ENCODE measurements at regions not wholly inside any gene's neighbourhood (a gene's known extent, or its start where the extent isn't known, plus 50 kb on each side); places are given as distances from the start of the nearest gene placed in this dataset.
A peak's percentile ranks its signal among the peaks of the same experiment; 100 is the strongest.

GRCh38 chr1:54459140-54459539, 52.9 kb upstream of the SSBP3 start:
- H2AFZ ChIP-seq (ENCODE audit: low read depth, low read length): no peak overlapping the region
- no peak overlapping the region; a peak in 1 of 4 replicates for H3K9ac ChIP-seq (ENCODE audit: insufficient read depth in 1 of 2, low read depth in 2 of 2, low read length in 2 of 2)
- BruUV-seq (replicated peaks): no TSS peak
- ChIA-PET CTCF (ENCODE audit: low intra/inter-chr PET ratio) (no interaction called here), POLR2A (no interaction called here)
- no peak overlapping the region for H3K4me2 ChIP-seq (ENCODE audit: insufficient read depth, low read length)
- no peaks in the 10 kb centered on the region for H3K27me3 ChIP-seq (ENCODE audit: control insufficient read depth in 2 of 2, insufficient read depth in 2 of 2, low read length in 2 of 2)
- no peaks in the 10 kb centered on the region for H3K9me3 ChIP-seq (replicated peaks; ENCODE audit: control insufficient read depth, insufficient read depth, low read depth, low read length)
- no peaks in the 10 kb centered on the region for H4K20me1 ChIP-seq (replicated peaks; ENCODE audit: control insufficient read depth, insufficient read depth, low read length)
- in situ Hi-C loops (cut with MboI) (no loop called here), intact Hi-C loops (cut with micrococcal nuclease) (no loop called here)
- H3K9me1 ChIP-seq (ENCODE audit: control insufficient read depth, insufficient read depth, low read length): no peaks in the 10 kb centered on the region
- ATAC-seq (peak; percentile 5; the same call in 1 of the 3 replicates), FAIRE-seq (peak; percentile 54), DNase-seq (ENCODE audit: extremely low read depth in 1 of 4, low spot score in 3 of 4) (no peak)
- peaks cover 31% of the 10 kb centered on the region in 2 experiments for H3K4me1 ChIP-seq (replicated peaks in 1 of 2; ENCODE audit: control insufficient read depth in 2 of 2, insufficient read depth in 2 of 2, low read length in 2 of 2)
- H3K27ac ChIP-seq (ENCODE audit: extremely low read depth, low read depth, low read length): no peak overlapping the region
- no peaks in the 10 kb centered on the region for H3K79me2 ChIP-seq (ENCODE audit: control insufficient read depth, insufficient read depth, low read length)
- H3K4me3 ChIP-seq: no peak overlapping the region
- no peaks in the 10 kb centered on the region for H3K36me3 ChIP-seq (ENCODE audit: control insufficient read depth, insufficient read depth, low read length)
- 0 out of 4 replicates have a peak, but pooled peaks of 1 of the 2 experiments have one; percentile 39 for TF ChIP-seq ETV6 (IDR thresholded peaks at IDR 0.05; ENCODE audit: borderline replicate concordance in 1 of 2, low read depth in 2 of 2, low read length in 1 of 2)
- TF ChIP-seq ETV6 (CRISPR knock-in tag; IDR thresholded peaks at IDR 0.05; ENCODE audit: borderline replicate concordance): no peak
- TF ChIP-seq HDGF (IDR thresholded peaks at IDR 0.05): 0 out of 2 replicates have a peak, but pooled peaks have one; percentile 35
- TF ChIP-seq HLTF (IDR thresholded peaks at IDR 0.05): no peak
- no peak for TF ChIP-seq ZNF134 (CRISPR knock-in tag; conservative IDR thresholded peaks at IDR 0.05)
- no peak for TF ChIP-seq ZBTB34 (CRISPR knock-in tag; IDR thresholded peaks at IDR 0.05)
- peak; percentile 94 for TF ChIP-seq ZNF263 (CRISPR knock-in tag; IDR thresholded peaks at IDR 0.05; ENCODE audit: borderline replicate concordance)
- no peak for TF ChIP-seq HNRNPH1 (optimal IDR thresholded peaks at IDR 0.05; ENCODE audit: low read depth, low read length)
- peak; percentile 27; the same call in 1 of the 2 replicates for TF ChIP-seq ZNF512 (tag; IDR thresholded peaks at IDR 0.05)
- TF ChIP-seq ZBTB40 (IDR thresholded peaks at IDR 0.05): 0 out of 2 replicates have a peak, but pooled peaks have one; percentile 46
- TF ChIP-seq ZBTB40 (CRISPR knock-in tag; IDR thresholded peaks at IDR 0.05): no peak
- TF ChIP-seq EHMT2 (IDR thresholded peaks at IDR 0.05): 0 out of 2 replicates have a peak, but pooled peaks have one; percentile 39

All from K562 (cell line).